ENCODE measurements at regions not wholly inside any gene's neighbourhood (a gene's known extent, or its start where the extent isn't known, plus 50 kb on each side); places are given as distances from the start of the nearest gene placed in this dataset.

DNA sequence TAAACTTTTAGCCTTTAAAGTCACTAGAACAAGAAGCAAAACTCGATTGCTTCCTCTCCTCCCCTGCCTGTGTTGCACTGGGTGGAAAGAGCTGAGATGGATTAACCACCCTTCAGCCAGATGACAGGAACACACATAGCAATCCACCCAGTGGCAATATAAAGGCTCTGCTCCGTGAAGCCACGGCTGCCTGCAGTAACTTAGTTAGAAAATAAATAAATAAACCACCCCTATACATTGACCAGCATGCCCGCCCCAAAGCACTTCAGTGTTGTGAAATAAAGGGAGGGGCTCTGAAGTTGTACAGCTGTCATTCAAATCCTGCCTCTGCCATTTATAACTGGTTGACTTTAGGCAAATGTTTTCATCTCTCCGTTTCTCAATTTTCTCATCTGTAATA is 217.1 kb upstream of the LDB2 start:
- Histone ChIP-seq H3K9ac (replicated peaks; ENCODE audit: extremely low read depth, insufficient read depth, low read length) (no peak overlapping the region), H3K36me3 (ENCODE audit: control insufficient read depth in 2 of 2, extremely low read depth in 1 of 2, insufficient read depth in 2 of 2, low read length in 2 of 2) (no peaks in the 10 kb centered on the region), H2AFZ (ENCODE audit: low read depth, low read length) (no peak overlapping the region), H4K20me1 (replicated peaks; ENCODE audit: control insufficient read depth, extremely low read depth, insufficient read depth, low read length) (no peaks in the 10 kb centered on the region), H3K9me3 (replicated peaks; ENCODE audit: control insufficient read depth, insufficient read depth, low read length) (no peaks in the 10 kb centered on the region), H3K27ac (ENCODE audit: insufficient read depth, low read depth, low read length) (no peak overlapping the region), H3K9me1 (replicated peaks; ENCODE audit: control insufficient read depth, extremely low read depth, insufficient read depth, low read length) (no peaks in the 10 kb centered on the region), H3K79me2 (ENCODE audit: control insufficient read depth, insufficient read depth, low read length) (no peaks in the 10 kb centered on the region), H3K4me2 (ENCODE audit: insufficient read depth, low read length) (no peak overlapping the region), H3K27me3 (ENCODE audit: control insufficient read depth in 2 of 2, insufficient read depth in 2 of 2, low read length in 2 of 2) (no peaks in the 10 kb centered on the region), H3K4me1 (ENCODE audit: control insufficient read depth, extremely low read depth, insufficient read depth, low read length) (no peaks in the 10 kb centered on the region), H3K4me3 (replicated peaks in 1 of 3; ENCODE audit: insufficient read depth in 1 of 3, low read depth in 1 of 3, low read length in 3 of 3) (no peak overlapping the region)
- TF ChIP-seq EZH2 (IDR thresholded peaks at IDR 0.05; ENCODE audit: borderline replicate concordance, low read depth, low read length, severe bottlenecking) (no peak), POLR2A (IDR thresholded peaks at IDR 0.05; ENCODE audit: low read depth, low read length) (no peak), FOS (IDR thresholded peaks at IDR 0.05; ENCODE audit: borderline replicate concordance, insufficient read depth, low read length) (no peak), MYC (IDR thresholded peaks at IDR 0.05; ENCODE audit: low read depth, low read length) (no peak), POLR2AphosphoS5 (IDR thresholded peaks at IDR 0.05; ENCODE audit: insufficient read depth, low read depth, low read length) (no peak), GATA2 (IDR thresholded peaks at IDR 0.05; ENCODE audit: insufficient read depth, insufficient read length, low read depth, low read length) (no peak), JUN (IDR thresholded peaks at IDR 0.05; ENCODE audit: borderline replicate concordance, insufficient read depth, insufficient read length, low read depth) (no peak)
- TF ChIP-seq, protein P1, sequence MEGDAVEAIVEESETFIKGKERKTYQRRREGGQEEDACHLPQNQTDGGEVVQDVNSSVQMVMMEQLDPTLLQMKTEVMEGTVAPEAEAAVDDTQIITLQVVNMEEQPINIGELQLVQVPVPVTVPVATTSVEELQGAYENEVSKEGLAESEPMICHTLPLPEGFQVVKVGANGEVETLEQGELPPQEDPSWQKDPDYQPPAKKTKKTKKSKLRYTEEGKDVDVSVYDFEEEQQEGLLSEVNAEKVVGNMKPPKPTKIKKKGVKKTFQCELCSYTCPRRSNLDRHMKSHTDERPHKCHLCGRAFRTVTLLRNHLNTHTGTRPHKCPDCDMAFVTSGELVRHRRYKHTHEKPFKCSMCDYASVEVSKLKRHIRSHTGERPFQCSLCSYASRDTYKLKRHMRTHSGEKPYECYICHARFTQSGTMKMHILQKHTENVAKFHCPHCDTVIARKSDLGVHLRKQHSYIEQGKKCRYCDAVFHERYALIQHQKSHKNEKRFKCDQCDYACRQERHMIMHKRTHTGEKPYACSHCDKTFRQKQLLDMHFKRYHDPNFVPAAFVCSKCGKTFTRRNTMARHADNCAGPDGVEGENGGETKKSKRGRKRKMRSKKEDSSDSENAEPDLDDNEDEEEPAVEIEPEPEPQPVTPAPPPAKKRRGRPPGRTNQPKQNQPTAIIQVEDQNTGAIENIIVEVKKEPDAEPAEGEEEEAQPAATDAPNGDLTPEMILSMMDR (IDR thresholded peaks at IDR 0.05; ENCODE audit: extremely low read depth in 1 of 2, insufficient read depth in 1 of 2, low read depth in 1 of 2, low read length in 2 of 2): no peak
- TF ChIP-seq, protein P2, sequence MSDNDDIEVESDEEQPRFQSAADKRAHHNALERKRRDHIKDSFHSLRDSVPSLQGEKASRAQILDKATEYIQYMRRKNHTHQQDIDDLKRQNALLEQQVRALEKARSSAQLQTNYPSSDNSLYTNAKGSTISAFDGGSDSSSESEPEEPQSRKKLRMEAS (IDR thresholded peaks at IDR 0.05; ENCODE audit: insufficient read depth, insufficient read length): no peak
- FAIRE-seq (no peak), DNase-seq (ENCODE audit: low read depth, low spot score) (no peak)
- intact Hi-C loops (cut with micrococcal nuclease): loop anchor here (10.0 kb wide), 1 partner anchor 329 kb away; no protein-coding TSS in a partner anchor
- CTCF ChIA-PET: no interaction called here
- dilution Hi-C loops (cut with MboI; ENCODE audit: extremely low pct_ligation_motif_present, low sequenced_read_pairs): no loop called here
- BruUV-seq (replicated peaks): no TSS peak
- POLR2A ChIA-PET: no interaction called here
